ENCODE measurements at regions not wholly inside any gene's neighbourhood (a gene's known extent, or its start where the extent isn't known, plus 50 kb on each side); places are given as distances from the start of the nearest gene placed in this dataset.

GRCh38 chr12:118472940-118473339, 96.6 kb downstream of the SUDS3 start:
- TF ChIP-seq POLR2A (IDR thresholded peaks at IDR 0.05): no peak
- TF ChIP-seq, protein P1, sequence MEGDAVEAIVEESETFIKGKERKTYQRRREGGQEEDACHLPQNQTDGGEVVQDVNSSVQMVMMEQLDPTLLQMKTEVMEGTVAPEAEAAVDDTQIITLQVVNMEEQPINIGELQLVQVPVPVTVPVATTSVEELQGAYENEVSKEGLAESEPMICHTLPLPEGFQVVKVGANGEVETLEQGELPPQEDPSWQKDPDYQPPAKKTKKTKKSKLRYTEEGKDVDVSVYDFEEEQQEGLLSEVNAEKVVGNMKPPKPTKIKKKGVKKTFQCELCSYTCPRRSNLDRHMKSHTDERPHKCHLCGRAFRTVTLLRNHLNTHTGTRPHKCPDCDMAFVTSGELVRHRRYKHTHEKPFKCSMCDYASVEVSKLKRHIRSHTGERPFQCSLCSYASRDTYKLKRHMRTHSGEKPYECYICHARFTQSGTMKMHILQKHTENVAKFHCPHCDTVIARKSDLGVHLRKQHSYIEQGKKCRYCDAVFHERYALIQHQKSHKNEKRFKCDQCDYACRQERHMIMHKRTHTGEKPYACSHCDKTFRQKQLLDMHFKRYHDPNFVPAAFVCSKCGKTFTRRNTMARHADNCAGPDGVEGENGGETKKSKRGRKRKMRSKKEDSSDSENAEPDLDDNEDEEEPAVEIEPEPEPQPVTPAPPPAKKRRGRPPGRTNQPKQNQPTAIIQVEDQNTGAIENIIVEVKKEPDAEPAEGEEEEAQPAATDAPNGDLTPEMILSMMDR (IDR thresholded peaks at IDR 0.05): no peak
